AG04450 (cell line): ENCODE measurements at regions not wholly inside any gene's neighbourhood (a gene's known extent, or its start where the extent isn't known, plus 50 kb on each side); places are given as distances from the start of the nearest gene placed in this dataset.

ENCODE experiments used
- CTCF ChIA-PET: fragments of 300-600, 350-600 bp; formaldehyde crosslinking; extraction: SDS; loops from one replicate; lab custom pipeline; 2022; ENCODE audit warnings: antibody characterized with exemption, inconsistent platforms; lab: Charles Lee
- POLR2A ChIA-PET: fragments of 350-600 bp; formaldehyde crosslinking; extraction: SDS; loops from one replicate; lab custom pipeline; 2021; ENCODE audit warnings: antibody characterized with exemption, inconsistent platforms; lab: Yijun Ruan, JAX
- DNase-seq: peaks from one replicate; pipeline ENCODE4 v3.0.0-alpha.2; 2011; ENCODE audit warnings: low read depth, low spot score
- H3K27ac ChIP-seq: one replicate; pipeline ENCODE4 v1.5.1; 2012; ENCODE audit warnings: low read depth, low read length, control low read depth
- H3K27me3 ChIP-seq: one replicate; pipeline ENCODE4 v1.6.0; 2012; ENCODE audit warnings: low read length; ENCODE audit not compliant: control insufficient read depth, insufficient read depth
- H3K4me3 ChIP-seq: 2 replicates; pipeline ENCODE4 v1.5.1; 2011; ENCODE audit warnings: mild to moderate bottlenecking, low read depth, low read length, control low read depth
- H3K9me3 ChIP-seq: 2 replicates; pipeline ENCODE4 v1.5.1; 2012; ENCODE audit warnings: low read length; ENCODE audit not compliant: control insufficient read depth, insufficient read depth
- CTCF ChIP-seq: IDR thresholded peaks from 2 replicates; pipeline ENCODE4 v1.5.1; 2011; ENCODE audit warnings: low read depth, low read length, control low read depth, inconsistent platforms

- TF ChIP-seq CTCF, result no peak
- CTCF ChIA-PET, result interaction anchor here (1.4 kb wide), 1 partner anchor 11 kb away, joined by 8 read pairs; no protein-coding TSS in a partner anchor
Observed at GRCh38 chr6:156449569-156449968, 327.6 kb upstream of the ARID1B start.

GRCh38 chr6:156449128-156449527 is 328.1 kb upstream of the ARID1B start:
- Histone ChIP-seq H3K4me3 (no peak overlapping the region), H3K27me3 (no peaks in the 10 kb centered on the region), H3K9me3 (no peaks in the 10 kb centered on the region), H3K27ac (no peak overlapping the region)
- ChIA-PET POLR2A (no interaction called here), CTCF (no interaction called here)
- no peak for TF ChIP-seq CTCF
- no peak for DNase-seq

More at GRCh38 chr6:156449569-156449968, 327.6 kb upstream of the ARID1B start:
- H3K4me3 ChIP-seq, result no peak overlapping the region
- no peak for DNase-seq
- no peak overlapping the region for H3K27ac ChIP-seq
- POLR2A ChIA-PET, result no interaction called here
- no peaks in the 10 kb centered on the region for H3K9me3 ChIP-seq
- no peaks in the 10 kb centered on the region for H3K27me3 ChIP-seq

GRCh38 chr6:156448579-156448978 is 328.6 kb upstream of the ARID1B start:
- TF ChIP-seq CTCF, result no peak
- Histone ChIP-seq H3K4me3 (no peak overlapping the region), H3K27ac (no peak overlapping the region), H3K9me3 (no peaks in the 10 kb centered on the region), H3K27me3 (no peaks in the 10 kb centered on the region)
- no peak for DNase-seq
- ChIA-PET POLR2A (no interaction called here), CTCF (interaction anchor here (0.6 kb wide), 1 partner anchor 38 kb away, joined by 5 read pairs; no protein-coding TSS in a partner anchor)

- no peaks in the 10 kb centered on the region for H3K9me3 ChIP-seq
- ChIA-PET POLR2A (no interaction called here), CTCF (no interaction called here)
- H3K4me3 ChIP-seq, result no peak overlapping the region
- H3K27me3 ChIP-seq, result no peaks in the 10 kb centered on the region
- no peak overlapping the region for H3K27ac ChIP-seq
- TF ChIP-seq CTCF, result no peak
- no peak for DNase-seq
Observed at GRCh38 chr6:156440688-156441087, 336.5 kb upstream of the ARID1B start.

- no peaks in the 10 kb centered on the region for H3K9me3 ChIP-seq
- ChIA-PET POLR2A (interaction anchor here (2.1 kb wide), 1 partner anchor 11 kb away, joined by 6 read pairs; no protein-coding TSS in a partner anchor), CTCF (interaction anchor here (0.7 to 1.3 kb wide), 3 partner anchors 12 to 1111 kb away, joined by 3 to 8 read pairs (median 3); no protein-coding TSS in a partner anchor)
- H3K27ac ChIP-seq, result no peak overlapping the region
- DNase-seq, result no peak
- no peaks in the 10 kb centered on the region for H3K27me3 ChIP-seq
- TF ChIP-seq CTCF, result no peak
- no peak overlapping the region for H3K4me3 ChIP-seq
Observed at GRCh38 chr6:156438350-156438923, 338.7 kb upstream of the ARID1B start.
